HepG2 (cell line): ENCODE measurements at regions not wholly inside any gene's neighbourhood (a gene's known extent, or its start where the extent isn't known, plus 50 kb on each side); places are given as distances from the start of the nearest gene placed in this dataset.

Experiments used
- BRCA1 ChIP-seq: sonication (generic); formaldehyde crosslinking; IDR thresholded peaks from 2 replicates; pipeline ENCODE4 v1.4.0; 2020; ENCODE audit warnings: missing genetic modification reagents
- GPN1 ChIP-seq: sonication (generic); formaldehyde crosslinking; IDR thresholded peaks from 2 replicates; pipeline ENCODE4 v1.5.1; 2020; ENCODE audit warnings: missing genetic modification reagents, borderline replicate concordance
- HDAC2 ChIP-seq: sonication (generic); formaldehyde crosslinking; IDR thresholded peaks from 2 replicates; pipeline ENCODE4 v1.4.0; 2020; ENCODE audit warnings: missing genetic modification reagents
- LCORL ChIP-seq, 2 experiments: fragments of 450-650 bp in 1 of 2; sonication (generic) in 1 of 2; formaldehyde crosslinking in 1 of 2; IDR thresholded peaks; 2 replicates each; pipeline versions ENCODE4 v1.5.0 to v1.6.1; 2017 to 2020; ENCODE audit warnings: antibody characterized with exemption in 1 of 2, missing genetic modification reagents in 1 of 2
- SOX6 ChIP-seq, 2 experiments: fragments of 450-650 bp in 1 of 2; sonication (generic) in 1 of 2; formaldehyde crosslinking in 1 of 2; IDR thresholded peaks; 2 replicates each; pipeline versions ENCODE4 v1.4.0 to v1.6.1; 2017 to 2020; ENCODE audit warnings: antibody characterized with exemption in 1 of 2, mild to moderate bottlenecking in 1 of 2, missing genetic modification reagents in 1 of 2
- SP140L ChIP-seq: sonication (generic); formaldehyde crosslinking; IDR thresholded peaks from 2 replicates; pipeline ENCODE4 v1.4.0; 2020; ENCODE audit warnings: missing genetic modification reagents, borderline replicate concordance
- TF ChIP-seq, protein P1 (sequence below): sonication (generic); formaldehyde crosslinking; IDR thresholded peaks from 2 replicates; pipeline ENCODE4 v1.4.0; 2020; ENCODE audit warnings: low read depth, missing genetic modification reagents
- TF ChIP-seq, protein P2 (sequence below): sonication (generic); formaldehyde crosslinking; IDR thresholded peaks from 2 replicates; pipeline ENCODE4 v1.5.0; 2020; ENCODE audit warnings: mild to moderate bottlenecking, missing genetic modification reagents, moderate library complexity
- TF ChIP-seq, protein P3 (sequence below), 2 experiments: sonication (generic) in 1 of 2; formaldehyde crosslinking in 1 of 2; IDR thresholded peaks; 2 replicates each; pipeline versions ENCODE4 v1.5.1 to v1.6.1; 2011 to 2020; ENCODE audit warnings: borderline replicate concordance in 1 of 2, low read depth in 1 of 2, low read length in 1 of 2, mild to moderate bottlenecking in 1 of 2, missing genetic modification reagents in 1 of 2, moderate library complexity in 1 of 2
- TF ChIP-seq, protein P4 (sequence below): sonication (generic); formaldehyde crosslinking; IDR thresholded peaks from 2 replicates; pipeline ENCODE4 v1.8.0; 2022; ENCODE audit warnings: mild to moderate bottlenecking, missing genetic modification reagents, moderate library complexity
- TF ChIP-seq, protein P5 (sequence below): IDR thresholded peaks from 2 replicates; pipeline ENCODE4 v1.6.1; 2016; ENCODE audit warnings: low read depth

DNA sequence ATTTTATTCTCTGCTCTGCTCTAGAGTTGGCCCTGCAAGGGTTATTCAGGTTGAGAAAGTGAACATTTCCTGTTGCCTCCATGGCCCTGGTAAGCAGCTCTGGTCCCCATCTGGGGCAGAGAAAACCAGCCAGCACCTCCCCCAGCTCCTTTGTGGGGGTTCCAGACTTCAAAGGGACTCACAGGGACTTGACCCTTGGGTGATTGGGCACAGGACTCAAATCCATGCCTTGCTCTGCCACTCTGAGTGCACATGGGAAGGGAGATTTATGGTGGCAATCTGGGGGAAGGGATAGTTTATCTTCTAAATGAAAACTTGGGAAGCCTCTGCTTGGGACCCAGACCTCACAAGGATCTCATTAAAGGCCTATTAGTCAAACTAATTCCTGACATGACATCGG lies 212.8 kb downstream of the FOXD2 start:
- TF ChIP-seq, protein P1, sequence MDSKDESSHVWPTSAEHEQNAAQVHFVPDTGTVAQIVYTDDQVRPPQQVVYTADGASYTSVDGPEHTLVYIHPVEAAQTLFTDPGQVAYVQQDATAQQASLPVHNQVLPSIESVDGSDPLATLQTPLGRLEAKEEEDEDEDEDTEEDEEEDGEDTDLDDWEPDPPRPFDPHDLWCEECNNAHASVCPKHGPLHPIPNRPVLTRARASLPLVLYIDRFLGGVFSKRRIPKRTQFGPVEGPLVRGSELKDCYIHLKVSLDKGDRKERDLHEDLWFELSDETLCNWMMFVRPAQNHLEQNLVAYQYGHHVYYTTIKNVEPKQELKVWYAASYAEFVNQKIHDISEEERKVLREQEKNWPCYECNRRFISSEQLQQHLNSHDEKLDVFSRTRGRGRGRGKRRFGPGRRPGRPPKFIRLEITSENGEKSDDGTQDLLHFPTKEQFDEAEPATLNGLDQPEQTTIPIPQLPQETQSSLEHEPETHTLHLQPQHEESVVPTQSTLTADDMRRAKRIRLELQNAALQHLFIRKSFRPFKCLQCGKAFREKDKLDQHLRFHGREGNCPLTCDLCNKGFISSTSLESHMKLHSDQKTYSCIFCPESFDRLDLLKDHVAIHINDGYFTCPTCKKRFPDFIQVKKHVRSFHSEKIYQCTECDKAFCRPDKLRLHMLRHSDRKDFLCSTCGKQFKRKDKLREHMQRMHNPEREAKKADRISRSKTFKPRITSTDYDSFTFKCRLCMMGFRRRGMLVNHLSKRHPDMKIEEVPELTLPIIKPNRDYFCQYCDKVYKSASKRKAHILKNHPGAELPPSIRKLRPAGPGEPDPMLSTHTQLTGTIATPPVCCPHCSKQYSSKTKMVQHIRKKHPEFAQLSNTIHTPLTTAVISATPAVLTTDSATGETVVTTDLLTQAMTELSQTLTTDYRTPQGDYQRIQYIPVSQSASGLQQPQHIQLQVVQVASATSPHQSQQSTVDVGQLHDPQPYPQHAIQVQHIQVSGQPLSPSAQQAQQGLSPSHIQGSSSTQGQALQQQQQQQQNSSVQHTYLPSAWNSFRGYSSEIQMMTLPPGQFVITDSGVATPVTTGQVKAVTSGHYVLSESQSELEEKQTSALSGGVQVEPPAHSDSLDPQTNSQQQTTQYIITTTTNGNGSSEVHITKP (CRISPR knock-in tag) = no peak
- TF ChIP-seq LCORL (IDR thresholded peaks at IDR 0.05) (no peak), LCORL (CRISPR knock-in tag; IDR thresholded peaks at IDR 0.05) (no peak), HDAC2 (CRISPR knock-in tag) (no peak), GPN1 (no peak), SP140L (CRISPR knock-in tag) (no peak), BRCA1 (CRISPR knock-in tag) (no peak), SOX6 (IDR thresholded peaks at IDR 0.05) (no peak), SOX6 (CRISPR knock-in tag; IDR thresholded peaks at IDR 0.05) (no peak)
- TF ChIP-seq, protein P2, sequence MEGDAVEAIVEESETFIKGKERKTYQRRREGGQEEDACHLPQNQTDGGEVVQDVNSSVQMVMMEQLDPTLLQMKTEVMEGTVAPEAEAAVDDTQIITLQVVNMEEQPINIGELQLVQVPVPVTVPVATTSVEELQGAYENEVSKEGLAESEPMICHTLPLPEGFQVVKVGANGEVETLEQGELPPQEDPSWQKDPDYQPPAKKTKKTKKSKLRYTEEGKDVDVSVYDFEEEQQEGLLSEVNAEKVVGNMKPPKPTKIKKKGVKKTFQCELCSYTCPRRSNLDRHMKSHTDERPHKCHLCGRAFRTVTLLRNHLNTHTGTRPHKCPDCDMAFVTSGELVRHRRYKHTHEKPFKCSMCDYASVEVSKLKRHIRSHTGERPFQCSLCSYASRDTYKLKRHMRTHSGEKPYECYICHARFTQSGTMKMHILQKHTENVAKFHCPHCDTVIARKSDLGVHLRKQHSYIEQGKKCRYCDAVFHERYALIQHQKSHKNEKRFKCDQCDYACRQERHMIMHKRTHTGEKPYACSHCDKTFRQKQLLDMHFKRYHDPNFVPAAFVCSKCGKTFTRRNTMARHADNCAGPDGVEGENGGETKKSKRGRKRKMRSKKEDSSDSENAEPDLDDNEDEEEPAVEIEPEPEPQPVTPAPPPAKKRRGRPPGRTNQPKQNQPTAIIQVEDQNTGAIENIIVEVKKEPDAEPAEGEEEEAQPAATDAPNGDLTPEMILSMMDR = no peak
- TF ChIP-seq, protein P3, sequence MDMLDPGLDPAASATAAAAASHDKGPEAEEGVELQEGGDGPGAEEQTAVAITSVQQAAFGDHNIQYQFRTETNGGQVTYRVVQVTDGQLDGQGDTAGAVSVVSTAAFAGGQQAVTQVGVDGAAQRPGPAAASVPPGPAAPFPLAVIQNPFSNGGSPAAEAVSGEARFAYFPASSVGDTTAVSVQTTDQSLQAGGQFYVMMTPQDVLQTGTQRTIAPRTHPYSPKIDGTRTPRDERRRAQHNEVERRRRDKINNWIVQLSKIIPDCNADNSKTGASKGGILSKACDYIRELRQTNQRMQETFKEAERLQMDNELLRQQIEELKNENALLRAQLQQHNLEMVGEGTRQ (IDR thresholded peaks at IDR 0.05; ENCODE audit: low read depth, low read length) = no peak
- TF ChIP-seq, protein P3 (CRISPR knock-in tag; IDR thresholded peaks at IDR 0.05; ENCODE audit: borderline replicate concordance) = no peak
- TF ChIP-seq, protein P4, sequence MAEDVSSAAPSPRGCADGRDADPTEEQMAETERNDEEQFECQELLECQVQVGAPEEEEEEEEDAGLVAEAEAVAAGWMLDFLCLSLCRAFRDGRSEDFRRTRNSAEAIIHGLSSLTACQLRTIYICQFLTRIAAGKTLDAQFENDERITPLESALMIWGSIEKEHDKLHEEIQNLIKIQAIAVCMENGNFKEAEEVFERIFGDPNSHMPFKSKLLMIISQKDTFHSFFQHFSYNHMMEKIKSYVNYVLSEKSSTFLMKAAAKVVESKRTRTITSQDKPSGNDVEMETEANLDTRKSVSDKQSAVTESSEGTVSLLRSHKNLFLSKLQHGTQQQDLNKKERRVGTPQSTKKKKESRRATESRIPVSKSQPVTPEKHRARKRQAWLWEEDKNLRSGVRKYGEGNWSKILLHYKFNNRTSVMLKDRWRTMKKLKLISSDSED = no peak
- TF ChIP-seq, protein P5, sequence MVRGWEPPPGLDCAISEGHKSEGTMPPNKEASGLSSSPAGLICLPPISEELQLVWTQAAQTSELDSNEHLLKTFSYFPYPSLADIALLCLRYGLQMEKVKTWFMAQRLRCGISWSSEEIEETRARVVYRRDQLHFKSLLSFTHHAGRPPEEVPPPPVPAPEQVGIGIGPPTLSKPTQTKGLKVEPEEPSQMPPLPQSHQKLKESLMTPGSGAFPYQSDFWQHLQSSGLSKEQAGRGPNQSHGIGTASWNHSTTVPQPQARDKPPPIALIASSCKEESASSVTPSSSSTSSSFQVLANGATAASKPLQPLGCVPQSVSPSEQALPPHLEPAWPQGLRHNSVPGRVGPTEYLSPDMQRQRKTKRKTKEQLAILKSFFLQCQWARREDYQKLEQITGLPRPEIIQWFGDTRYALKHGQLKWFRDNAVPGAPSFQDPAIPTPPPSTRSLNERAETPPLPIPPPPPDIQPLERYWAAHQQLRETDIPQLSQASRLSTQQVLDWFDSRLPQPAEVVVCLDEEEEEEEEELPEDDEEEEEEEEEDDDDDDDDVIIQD (CRISPR knock-in tag) = no peak
